Progenitor cell of endocrine pancreas (in vitro differentiated cells): ENCODE measurements at regions not wholly inside any gene's neighbourhood (a gene's known extent, or its start where the extent isn't known, plus 50 kb on each side); places are given as distances from the start of the nearest gene placed in this dataset.
"Not testable (repeated sequence)": the region's sequence is repeated elsewhere in the genome, so short reads cannot be mapped to it uniquely, and the experiment has no call there.

Source experiments
- DNase-seq: peaks from one replicate; pipeline ENCODE4 v3.0.0; 2021; ENCODE audit warnings: low spot score; ENCODE audit not compliant: unreplicated experiment
- H3K27ac Mint-ChIP-seq: 2 replicates; pipeline ENCODE4 v1.8.0; 2021; ENCODE audit warnings: mild to moderate bottlenecking, moderate library complexity, mixed read lengths
- H3K27me3 Mint-ChIP-seq: 2 replicates; pipeline ENCODE4 v1.8.0; 2021; ENCODE audit warnings: mixed read lengths
- H3K36me3 Mint-ChIP-seq: 2 replicates; pipeline ENCODE4 v1.8.0; 2022; ENCODE audit warnings: mixed read lengths; ENCODE audit not compliant: insufficient read depth
- H3K4me1 Mint-ChIP-seq: 2 replicates; pipeline ENCODE4 v1.8.0; 2021; ENCODE audit warnings: low read depth, mixed read lengths
- H3K4me3 Mint-ChIP-seq: 2 replicates; pipeline ENCODE4 v1.8.0; 2021; ENCODE audit warnings: low read depth, mild to moderate bottlenecking, moderate library complexity, mixed read lengths
- H3K9me3 Mint-ChIP-seq: 2 replicates; pipeline ENCODE4 v1.8.0; 2021; ENCODE audit warnings: low read depth, mixed read lengths
- CTCF ChIP-seq: fragments of 200-600 bp; sonication (generic); IDR thresholded peaks from one replicate; pipeline ENCODE4 v1.5.0; 2021; ENCODE audit warnings: antibody characterized with exemption, mild to moderate bottlenecking; ENCODE audit not compliant: unreplicated experiment

- H3K27me3 Mint-ChIP-seq, H3K4me1 Mint-ChIP-seq, H3K36me3 Mint-ChIP-seq, DNase-seq, H3K27ac Mint-ChIP-seq, H3K4me3 Mint-ChIP-seq: not testable (repeated sequence)
- peaks cover 36% of the 10 kb centered on the region for H3K9me3 Mint-ChIP-seq
These were observed 86.4 kb upstream of the TERB2 start for GRCh38 chr15:44870125-44870524.

GRCh38 chr15:44873103-44873502 is 83.4 kb upstream of the TERB2 start:
- H3K27me3 Mint-ChIP-seq = no peaks in the 10 kb centered on the region
- no peaks in the 10 kb centered on the region for H3K4me1 Mint-ChIP-seq
- peaks cover 6% of the 10 kb centered on the region for H3K36me3 Mint-ChIP-seq
- no peak overlapping the region for H3K27ac Mint-ChIP-seq
- no peak overlapping the region for H3K4me3 Mint-ChIP-seq
- DNase-seq = no peak
- no peak for TF ChIP-seq CTCF
- H3K9me3 Mint-ChIP-seq = peaks cover 34% of the 10 kb centered on the region

GRCh38 chr15:44879066-44879465 is 77.4 kb upstream of the TERB2 start:
- H3K27me3 Mint-ChIP-seq = no peaks in the 10 kb centered on the region
- peaks cover 9% of the 10 kb centered on the region for H3K36me3 Mint-ChIP-seq
- DNase-seq = no peak
- peaks cover 25% of the 10 kb centered on the region for H3K9me3 Mint-ChIP-seq
- no peak for TF ChIP-seq CTCF
- H3K4me1 Mint-ChIP-seq = peaks cover 9% of the 10 kb centered on the region
- no peak overlapping the region for H3K27ac Mint-ChIP-seq
- H3K4me3 Mint-ChIP-seq = no peak overlapping the region

GRCh38 chr15:44882499-44882968 is 74.0 kb upstream of the TERB2 start:
- DNase-seq = no peak
- no peak for TF ChIP-seq CTCF
- Mint-ChIP-seq H3K36me3 (peaks cover 6% of the 10 kb centered on the region), H3K9me3 (peaks cover 16% of the 10 kb centered on the region), H3K4me3 (no peak overlapping the region), H3K4me1 (peaks cover 11% of the 10 kb centered on the region), H3K27me3 (peaks cover 5% of the 10 kb centered on the region), H3K27ac (no peak overlapping the region)

GRCh38 chr15:44883199-44883877 is 73.1 kb upstream of the TERB2 start:
- DNase-seq = no peak
- peaks cover 11% of the 10 kb centered on the region for H3K4me1 Mint-ChIP-seq
- H3K4me3 Mint-ChIP-seq = no peak overlapping the region
- H3K27ac Mint-ChIP-seq = no peak overlapping the region
- H3K36me3 Mint-ChIP-seq = peaks cover 3% of the 10 kb centered on the region
- peaks cover 13% of the 10 kb centered on the region for H3K9me3 Mint-ChIP-seq
- TF ChIP-seq CTCF = no peak
- peaks cover 5% of the 10 kb centered on the region for H3K27me3 Mint-ChIP-seq

- H3K9me3 Mint-ChIP-seq = peaks cover 11% of the 10 kb centered on the region
- H3K27me3 Mint-ChIP-seq, H3K27ac Mint-ChIP-seq, DNase-seq, H3K36me3 Mint-ChIP-seq, H3K4me3 Mint-ChIP-seq, H3K4me1 Mint-ChIP-seq: not testable (repeated sequence)
These were observed 57.4 kb upstream of the TERB2 start for GRCh38 chr15:44898890-44899651.

- not testable (repeated sequence) for H3K36me3 Mint-ChIP-seq, H3K4me1 Mint-ChIP-seq
These were observed 56.7 kb upstream of the TERB2 start for GRCh38 chr15:44899775-44900174.

GRCh38 chr15:44900796-44901195 is 55.7 kb upstream of the TERB2 start:
- H3K27ac Mint-ChIP-seq = not testable (repeated sequence)

More at GRCh38 chr15:44899775-44900174, 56.7 kb upstream of the TERB2 start:
- H3K9me3 Mint-ChIP-seq, DNase-seq, H3K27ac Mint-ChIP-seq, H3K4me3 Mint-ChIP-seq, H3K27me3 Mint-ChIP-seq: not testable (repeated sequence)

GRCh38 chr15:44903281-44903680 is 53.2 kb upstream of the TERB2 start:
- not testable (repeated sequence) for H3K9me3 Mint-ChIP-seq, DNase-seq, H3K27me3 Mint-ChIP-seq, H3K27ac Mint-ChIP-seq, H3K36me3 Mint-ChIP-seq, H3K4me3 Mint-ChIP-seq
- peaks cover 12% of the 10 kb centered on the region for H3K4me1 Mint-ChIP-seq

More at GRCh38 chr15:44900796-44901195, 55.7 kb upstream of the TERB2 start:
- H3K4me3 Mint-ChIP-seq, H3K36me3 Mint-ChIP-seq, H3K27me3 Mint-ChIP-seq, H3K9me3 Mint-ChIP-seq, DNase-seq: not testable (repeated sequence)
- peaks cover 12% of the 10 kb centered on the region for H3K4me1 Mint-ChIP-seq
